KOPT-K1 (cell line): ENCODE measurements at regions not wholly inside any gene's neighbourhood (a gene's known extent, or its start where the extent isn't known, plus 50 kb on each side); places are given as distances from the start of the nearest gene placed in this dataset.

Experiments
- H3K27ac ChIP-seq: fragments of 200-600 bp; sonication (generic); 2 replicates; pipeline ENCODE4 v1.5.1; 2016; ENCODE audit warnings: antibody characterized with exemption, mild to moderate bottlenecking, low read depth, low read length; ENCODE audit not compliant: poor library complexity, severe bottlenecking
- H3K36me3 ChIP-seq: fragments of 200-600 bp; sonication (generic); 2 replicates; pipeline ENCODE4 v1.5.1; 2017; ENCODE audit warnings: antibody characterized with exemption, mild to moderate bottlenecking, low read length, moderate library complexity; ENCODE audit not compliant: insufficient read depth
- H3K9me3 ChIP-seq: fragments of 200-600 bp; sonication (generic); 2 replicates; pipeline ENCODE4 v1.5.1; 2017; ENCODE audit warnings: antibody characterized with exemption, low read length, mild to moderate bottlenecking; ENCODE audit not compliant: insufficient read depth, poor library complexity, severe bottlenecking

GRCh38 chr11:115080923-115081680 is 402.8 kb downstream of the NXPE2 start:
- no peak overlapping the region for H3K27ac ChIP-seq
- no peaks in the 10 kb centered on the region for H3K9me3 ChIP-seq
- H3K36me3 ChIP-seq: no peaks in the 10 kb centered on the region

DNA sequence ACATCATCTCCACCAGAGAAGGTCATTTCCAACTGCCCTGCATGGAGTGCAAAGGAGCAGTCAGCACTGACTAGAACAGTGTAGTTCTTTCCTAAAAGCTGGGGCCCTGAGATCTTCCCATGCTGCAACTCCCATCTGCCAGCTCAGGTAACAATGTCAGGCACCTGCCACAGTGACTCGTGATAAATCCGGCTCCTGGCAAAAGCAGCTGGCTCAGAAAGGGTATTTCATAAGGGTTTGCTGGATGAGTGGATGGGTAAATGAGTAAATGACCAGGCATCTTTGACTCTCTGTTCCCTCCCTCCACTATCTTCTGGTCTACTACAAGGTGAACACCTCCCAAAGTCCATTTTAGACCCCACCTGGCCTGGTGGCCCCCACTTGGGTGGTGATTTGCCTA is 403.6 kb downstream of the NXPE2 start:
- Histone ChIP-seq H3K36me3 (no peaks in the 10 kb centered on the region), H3K27ac (no peak overlapping the region), H3K9me3 (no peaks in the 10 kb centered on the region)

- Histone ChIP-seq H3K36me3 (no peaks in the 10 kb centered on the region), H3K9me3 (no peaks in the 10 kb centered on the region), H3K27ac (no peak overlapping the region)
Measured at GRCh38 chr11:115083144-115083806, 404.9 kb downstream of the NXPE2 start.

DNA sequence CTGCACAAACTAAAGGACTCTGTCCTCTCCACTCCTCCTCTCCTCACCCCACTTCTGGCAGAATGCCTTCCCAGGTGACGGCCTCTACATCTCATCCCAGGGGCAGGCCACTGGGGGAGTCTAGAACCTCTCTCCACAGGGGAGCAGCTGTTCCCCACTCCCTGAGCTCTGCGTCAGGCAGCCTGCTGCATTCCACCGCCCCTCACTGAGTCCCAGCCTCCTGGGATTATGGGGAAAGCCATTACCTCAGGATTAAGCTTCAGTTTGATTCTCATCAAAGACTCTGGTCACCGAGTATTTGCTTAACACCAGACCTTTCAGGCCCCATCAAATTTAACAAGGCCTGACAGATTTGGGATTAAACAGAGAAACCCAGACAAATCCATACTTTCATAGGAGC is 405.9 kb downstream of the NXPE2 start:
- Histone ChIP-seq H3K36me3 (no peaks in the 10 kb centered on the region), H3K9me3 (no peaks in the 10 kb centered on the region), H3K27ac (no peak overlapping the region)

DNA sequence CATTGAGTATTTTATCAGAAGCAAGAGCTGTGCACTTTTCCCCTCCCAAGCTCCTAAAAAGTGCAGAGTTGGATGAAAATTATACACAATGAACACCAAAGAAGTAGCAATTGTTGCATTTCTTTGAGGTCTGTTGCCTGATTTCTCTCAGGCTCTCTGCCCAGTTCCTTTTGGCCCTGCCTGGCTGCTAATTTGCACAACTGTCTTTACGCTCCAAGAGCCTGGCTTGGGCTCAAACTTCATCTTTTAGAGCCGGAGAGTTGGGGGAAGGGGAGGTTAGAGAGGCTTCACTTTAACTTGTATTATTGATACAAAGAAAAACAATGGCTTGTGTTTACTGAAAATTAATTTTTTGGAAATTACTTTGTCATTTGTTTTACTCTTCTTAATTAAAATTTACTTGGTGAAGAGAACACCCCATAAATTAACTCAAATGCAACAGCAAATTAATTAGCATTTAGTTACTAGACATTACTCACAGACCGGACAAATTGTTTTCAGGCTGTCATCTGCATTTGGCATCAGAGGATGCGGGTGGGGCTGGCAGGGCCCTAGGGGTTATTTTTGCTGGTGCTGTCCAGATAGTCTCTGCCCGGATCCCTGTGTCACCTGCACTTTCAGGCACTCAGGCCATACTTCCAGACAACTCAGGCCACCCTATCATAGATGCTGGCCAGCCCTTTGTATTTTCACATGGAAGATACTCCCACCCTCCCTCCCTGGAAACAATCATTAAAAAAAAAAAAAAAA is 407.3 kb downstream of the NXPE2 start:
- H3K36me3 ChIP-seq: no peaks in the 10 kb centered on the region
- no peaks in the 10 kb centered on the region for H3K9me3 ChIP-seq
- no peak overlapping the region for H3K27ac ChIP-seq

DNA sequence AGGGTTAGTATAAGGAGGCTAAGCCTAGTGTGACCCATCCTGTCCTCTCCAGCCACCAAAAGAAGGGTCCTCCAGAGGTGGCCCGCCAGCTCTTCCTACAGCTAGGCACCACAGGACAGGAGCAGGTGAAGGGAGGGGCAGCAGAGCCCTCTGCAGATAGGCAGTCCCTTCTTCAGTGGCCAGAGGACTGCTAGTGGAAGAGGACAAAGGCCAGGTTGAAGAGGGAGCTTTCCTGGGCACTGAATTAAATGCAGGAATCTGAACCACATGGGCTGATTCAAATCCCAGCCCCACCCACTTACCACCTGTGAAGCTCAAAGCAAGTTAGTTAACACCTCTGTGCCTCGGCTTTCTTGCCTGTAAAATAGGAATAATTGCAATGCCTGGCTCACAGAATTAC is 409.5 kb downstream of the NXPE2 start:
- no peaks in the 10 kb centered on the region for H3K9me3 ChIP-seq
- no peak overlapping the region for H3K27ac ChIP-seq
- no peaks in the 10 kb centered on the region for H3K36me3 ChIP-seq

GRCh38 chr11:115092516-115092915 is 411.7 kb downstream of the CADM1 start:
- Histone ChIP-seq H3K27ac (no peak overlapping the region), H3K9me3 (no peaks in the 10 kb centered on the region)

GRCh38 chr11:115097796-115098408 is 406.3 kb downstream of the CADM1 start:
- H3K36me3 ChIP-seq: no peaks in the 10 kb centered on the region
- H3K9me3 ChIP-seq: no peaks in the 10 kb centered on the region

More at GRCh38 chr11:115092516-115092915, 411.7 kb downstream of the CADM1 start:
- H3K36me3 ChIP-seq: no peaks in the 10 kb centered on the region

GRCh38 chr11:115100706-115101105 is 403.5 kb downstream of the CADM1 start:
- Histone ChIP-seq H3K36me3 (no peaks in the 10 kb centered on the region), H3K27ac (no peak overlapping the region), H3K9me3 (no peaks in the 10 kb centered on the region)

More at GRCh38 chr11:115097796-115098408, 406.3 kb downstream of the CADM1 start:
- no peak overlapping the region for H3K27ac ChIP-seq

GRCh38 chr11:115103921-115104320 is 400.3 kb downstream of the CADM1 start:
- Histone ChIP-seq H3K9me3 (no peaks in the 10 kb centered on the region), H3K36me3 (no peaks in the 10 kb centered on the region), H3K27ac (no peak overlapping the region)

DNA sequence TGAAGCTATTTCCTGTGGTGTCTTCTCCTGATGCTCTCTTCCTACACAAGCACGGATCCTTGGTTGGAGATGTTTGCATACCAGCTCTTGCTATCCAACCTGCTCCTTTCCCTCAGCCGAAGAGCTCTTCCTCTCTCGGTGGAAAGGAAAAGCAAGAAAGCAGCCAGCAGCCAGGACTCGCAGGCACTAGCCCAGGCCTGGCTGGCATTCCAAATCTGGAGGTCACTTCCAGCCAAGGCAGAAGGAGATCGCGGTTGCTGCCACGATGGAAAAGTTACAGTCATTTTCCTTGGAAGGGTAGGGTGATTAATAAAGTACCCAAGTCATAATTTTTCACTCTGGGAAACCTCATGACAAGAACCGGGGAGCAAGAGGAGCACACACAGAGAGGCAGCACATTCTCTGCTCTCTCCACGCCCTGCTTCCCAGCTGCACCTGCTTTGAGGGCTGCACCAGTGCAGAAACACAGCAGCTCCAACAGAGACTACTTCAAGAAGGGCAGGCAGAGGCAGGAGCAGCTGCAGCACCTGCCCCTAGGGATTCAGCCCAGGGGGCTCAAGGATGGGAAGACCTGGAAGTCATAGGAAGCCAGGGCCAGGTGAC is 399.3 kb downstream of the CADM1 start:
- Histone ChIP-seq H3K9me3 (no peaks in the 10 kb centered on the region), H3K27ac (no peak overlapping the region), H3K36me3 (no peaks in the 10 kb centered on the region)

DNA sequence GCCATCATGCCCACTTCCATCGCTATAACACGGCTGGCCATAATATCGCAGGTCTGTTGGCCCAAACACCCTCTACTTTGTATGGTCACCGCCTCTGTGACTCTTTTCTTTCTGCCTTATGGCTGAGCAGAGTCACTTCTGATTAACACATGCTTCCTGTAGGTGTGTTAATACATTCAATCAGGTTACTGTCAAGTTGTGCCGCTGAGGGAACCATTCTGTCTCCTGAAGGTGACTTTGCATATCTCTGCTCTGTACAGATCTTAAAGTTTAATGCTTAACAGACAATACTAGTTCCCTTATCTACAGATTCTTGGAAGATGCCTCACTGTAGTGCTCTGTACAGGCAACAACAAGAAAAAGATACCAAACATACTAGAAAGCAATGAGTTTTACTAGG is 393.1 kb downstream of the CADM1 start:
- H3K27ac ChIP-seq: no peak overlapping the region
- H3K36me3 ChIP-seq: no peaks in the 10 kb centered on the region
- H3K9me3 ChIP-seq: no peaks in the 10 kb centered on the region

- no peaks in the 10 kb centered on the region for H3K9me3 ChIP-seq
- H3K36me3 ChIP-seq: no peaks in the 10 kb centered on the region
- H3K27ac ChIP-seq: no peak overlapping the region
Measured at GRCh38 chr11:115112754-115113153, 391.5 kb downstream of the CADM1 start.

DNA sequence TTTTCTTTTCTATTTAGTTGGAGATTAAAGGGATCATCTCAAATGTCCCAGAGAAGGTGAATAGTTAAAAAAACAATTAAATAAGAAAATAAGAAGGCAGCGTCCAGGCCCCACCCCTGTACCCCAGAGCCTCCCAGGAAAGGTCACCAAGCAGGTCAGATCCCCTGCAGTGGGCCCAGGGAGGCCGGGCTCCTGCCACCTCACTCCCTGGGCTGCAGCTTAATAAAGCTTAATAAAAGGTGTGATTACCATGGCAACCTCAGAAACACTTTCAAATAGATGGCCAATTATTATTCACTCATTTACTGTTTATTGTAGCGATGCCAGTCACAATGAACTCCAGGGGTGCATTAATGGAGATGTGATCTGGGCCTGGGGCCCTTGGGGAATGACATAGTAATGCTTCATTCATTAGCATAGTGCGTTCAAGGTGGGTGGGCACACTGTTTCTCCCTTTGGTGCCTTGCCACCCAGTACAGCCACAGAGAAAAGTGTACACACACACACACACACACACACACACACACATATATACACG is 386.2 kb downstream of the CADM1 start:
- no peaks in the 10 kb centered on the region for H3K36me3 ChIP-seq
- H3K9me3 ChIP-seq: no peaks in the 10 kb centered on the region
- H3K27ac ChIP-seq: no peak overlapping the region
